NCI-H345 treated with DMSO at 0.1 percent for 48 hours (cell line): ENCODE measurements at regions not wholly inside any gene's neighbourhood (a gene's known extent, or its start where the extent isn't known, plus 50 kb on each side); places are given as distances from the start of the nearest gene placed in this dataset.

Experiments used
- DNase-seq: peaks from one replicate; lab custom pipeline; 2025; ENCODE audit not compliant: unreplicated experiment; lab: John Stamatoyannopoulos, UW

GRCh38 chr5:167861129-167861927 lies 430.1 kb upstream of the WWC1 start:
- no peak for DNase-seq

DNA sequence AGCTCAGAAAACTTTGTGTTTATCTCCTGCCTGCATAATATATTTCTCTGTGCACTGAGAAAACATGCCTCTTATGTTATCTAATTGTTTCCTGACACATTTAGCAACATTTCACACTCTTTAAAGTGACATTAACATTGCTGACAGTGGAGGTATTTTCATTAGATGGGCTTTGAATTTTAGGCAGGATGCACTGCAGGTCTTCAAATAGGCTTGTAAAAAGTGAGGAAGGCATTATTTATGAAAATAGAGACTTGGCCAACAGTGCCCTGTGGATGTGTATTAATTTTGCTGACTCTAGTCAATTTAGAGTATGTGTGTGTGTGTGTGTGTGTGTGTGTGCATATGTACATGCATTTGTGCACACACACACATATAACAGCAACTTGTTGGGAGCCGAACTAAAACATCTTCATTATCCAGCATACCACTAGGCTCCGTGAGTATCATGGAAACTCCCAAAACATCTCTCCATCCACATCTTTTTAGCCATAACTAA lies 429.5 kb upstream of the WWC1 start:
- no peak for DNase-seq

GRCh38 chr5:167863883-167864282 lies 427.6 kb upstream of the WWC1 start:
- DNase-seq, result no peak

GRCh38 chr5:167864801-167865200 lies 426.6 kb upstream of the WWC1 start:
- DNase-seq, result no peak

- no peak for DNase-seq
These were observed 424.6 kb upstream of the WWC1 start for GRCh38 chr5:167866797-167867196.

GRCh38 chr5:167867281-167867680 lies 424.2 kb upstream of the WWC1 start:
- no peak for DNase-seq

DNA sequence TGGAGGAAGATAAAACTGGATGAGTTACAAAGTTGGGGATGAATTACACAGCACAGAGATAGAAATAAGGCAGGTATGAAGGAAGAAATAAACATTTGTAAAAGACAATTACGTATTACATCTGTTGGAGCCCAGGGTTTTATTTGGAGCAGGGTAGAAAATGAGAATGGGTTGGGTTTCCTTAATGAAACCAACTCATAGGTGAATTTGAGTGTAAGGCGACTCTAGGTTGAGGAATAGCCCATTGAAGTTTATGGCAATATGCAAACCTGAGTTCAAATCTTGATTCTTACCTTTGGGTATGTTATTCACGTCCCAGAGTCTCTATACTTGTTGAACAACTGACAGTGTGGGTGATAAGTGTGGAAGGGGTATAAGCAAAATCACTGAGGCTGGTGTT lies 422.3 kb upstream of the WWC1 start:
- DNase-seq, result no peak

- DNase-seq, result no peak
These were observed 421.4 kb upstream of the WWC1 start for GRCh38 chr5:167870055-167870454.

DNA sequence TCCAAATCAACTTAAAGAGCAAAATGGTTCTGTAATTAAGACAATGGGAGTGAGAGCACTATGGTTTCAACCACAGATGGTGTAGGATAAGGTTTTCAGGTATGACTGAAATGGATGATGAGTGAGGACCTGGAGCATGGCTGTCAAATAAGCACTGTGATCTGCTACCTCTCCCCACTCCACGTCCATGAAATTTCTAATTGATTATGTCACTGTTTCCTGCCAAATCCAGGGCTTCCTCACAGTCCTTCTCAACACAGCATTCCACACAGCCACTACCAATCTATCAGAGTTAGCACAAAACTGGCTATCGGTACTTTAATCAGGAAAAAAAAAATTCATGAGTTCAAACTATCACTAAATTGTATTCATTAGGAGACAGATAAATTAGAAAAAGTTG lies 420.4 kb upstream of the WWC1 start:
- no peak for DNase-seq

DNA sequence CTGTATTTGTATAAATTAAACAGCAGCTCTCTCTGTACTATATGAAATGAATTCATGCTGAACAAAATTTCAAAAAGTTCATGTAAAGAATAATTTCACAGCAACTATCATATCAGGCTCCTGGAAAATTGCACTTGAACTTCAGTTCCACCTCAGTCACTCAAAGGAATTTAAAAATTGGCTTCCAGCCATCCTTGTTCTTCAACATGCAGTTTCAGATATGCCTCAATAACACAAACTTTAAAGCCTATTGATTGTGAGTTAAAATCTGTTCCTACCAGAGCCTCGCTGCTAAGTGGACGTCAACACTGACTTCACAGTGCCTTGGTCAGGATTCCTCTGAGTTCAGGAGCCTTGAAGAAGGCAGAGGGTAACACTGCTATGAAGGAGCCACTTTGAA lies 418.7 kb upstream of the WWC1 start:
- no peak for DNase-seq

- no peak for DNase-seq
These were observed 414.2 kb upstream of the WWC1 start for GRCh38 chr5:167877114-167877722.

- no peak for DNase-seq
These were observed 413.5 kb upstream of the WWC1 start for GRCh38 chr5:167877924-167878323.

GRCh38 chr5:167880420-167880819 lies 411.0 kb upstream of the WWC1 start:
- no peak for DNase-seq

- no peak for DNase-seq
These were observed 410.4 kb upstream of the WWC1 start for GRCh38 chr5:167881041-167881440.

GRCh38 chr5:167886196-167886595 lies 405.2 kb upstream of the WWC1 start:
- DNase-seq, result no peak

- DNase-seq, result no peak
These were observed 403.1 kb upstream of the WWC1 start for GRCh38 chr5:167888393-167888792.

GRCh38 chr5:167889276-167889675 lies 402.2 kb upstream of the WWC1 start:
- no peak for DNase-seq

DNA sequence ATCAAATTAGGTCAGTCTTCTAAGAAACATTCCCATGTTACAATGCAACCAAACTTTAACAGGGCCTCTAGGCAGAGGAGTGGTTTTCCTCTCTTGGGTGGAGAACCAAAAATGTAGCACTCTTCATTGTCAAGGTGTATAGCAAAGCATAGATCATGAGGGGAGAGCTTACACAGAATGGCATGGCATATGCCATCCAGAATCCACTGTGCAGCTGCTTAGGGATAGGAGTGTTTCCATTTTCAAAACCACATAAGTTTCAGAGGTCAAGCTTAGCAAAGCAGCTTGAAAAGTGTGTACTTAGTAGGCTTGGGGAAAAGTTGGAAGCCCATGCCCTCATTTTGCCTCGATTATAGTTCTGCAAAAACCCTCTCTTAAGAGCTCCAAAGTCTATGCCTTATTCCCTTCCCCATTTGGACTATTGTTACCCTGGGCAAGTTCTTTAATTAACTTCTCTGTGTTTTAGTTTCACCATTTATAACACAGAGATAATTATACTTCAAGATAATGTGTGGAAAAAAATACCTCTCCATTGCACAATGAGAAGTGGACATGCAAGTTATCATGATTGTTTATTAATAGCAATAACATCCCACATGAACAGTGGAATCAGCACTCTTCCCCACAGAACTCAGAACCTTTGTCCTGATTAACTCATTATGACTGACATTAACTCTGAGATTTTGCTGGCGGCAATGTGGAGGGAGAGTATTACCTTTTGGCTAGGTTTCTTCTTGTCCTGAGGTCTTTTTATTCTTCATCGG lies 398.9 kb upstream of the WWC1 start:
- DNase-seq, result no peak

DNA sequence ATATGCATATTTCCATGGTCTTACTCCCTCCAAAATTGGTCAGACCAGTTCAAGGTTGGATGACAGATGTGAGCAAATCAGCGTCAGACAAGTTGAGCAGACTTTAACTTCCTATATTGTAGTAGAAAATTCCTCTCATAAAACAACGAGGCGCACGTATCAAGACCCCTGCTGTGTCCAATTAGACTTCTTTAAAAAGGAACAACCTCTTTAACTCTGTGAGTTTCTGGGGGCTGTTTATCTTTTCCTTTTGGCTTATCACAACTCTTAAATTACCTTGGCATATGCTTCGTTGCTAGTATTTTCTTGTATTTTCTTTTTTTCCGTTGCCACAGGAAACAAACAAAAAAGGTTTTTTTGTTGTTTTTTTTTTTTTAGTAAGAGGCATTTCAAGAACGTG lies 398.2 kb upstream of the WWC1 start:
- DNase-seq, result no peak

DNA sequence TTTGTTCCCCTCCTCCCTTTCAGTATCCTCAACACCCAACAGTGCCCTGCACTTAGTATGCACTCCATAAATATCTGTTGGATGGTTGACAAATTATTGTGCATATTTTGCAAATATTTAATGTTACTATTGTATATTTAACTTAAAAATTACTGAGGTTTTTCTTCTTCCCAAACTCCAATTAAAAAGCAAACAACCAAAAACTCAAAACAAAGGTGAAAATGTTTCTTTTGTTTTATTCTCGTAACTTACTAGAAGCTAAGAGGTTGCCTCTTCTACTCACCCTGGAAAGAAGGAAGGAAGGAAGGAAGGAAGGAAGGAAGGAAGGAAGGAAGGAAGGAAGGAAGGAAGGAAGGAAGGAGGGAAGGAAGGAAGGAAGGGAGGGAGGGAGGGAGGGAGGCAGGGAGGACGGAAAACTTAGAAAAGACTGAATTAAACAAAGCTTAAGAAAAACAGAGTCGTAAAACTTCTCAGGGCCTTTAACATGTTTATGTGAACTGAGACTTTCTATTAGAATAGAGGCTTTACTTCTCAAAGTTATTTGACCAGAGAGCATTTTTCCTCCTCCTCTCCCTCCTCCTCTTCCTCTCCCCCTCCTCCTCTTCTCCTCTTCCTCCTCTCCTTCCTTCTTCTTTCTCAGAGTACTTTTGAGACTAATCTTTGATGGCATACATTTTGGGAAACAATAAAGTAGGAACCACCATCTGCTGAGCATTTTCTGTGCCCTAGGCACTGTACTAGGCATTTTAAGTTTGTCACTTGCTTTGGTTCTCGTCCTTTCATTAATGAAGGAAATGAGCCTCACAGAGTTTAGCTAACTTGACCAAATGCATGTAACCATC lies 396.6 kb upstream of the WWC1 start:
- DNase-seq, result no peak
